K562 (cell line): ENCODE measurements at regions not wholly inside any gene's neighbourhood (a gene's known extent, or its start where the extent isn't known, plus 50 kb on each side); places are given as distances from the start of the nearest gene placed in this dataset.

Experiments used
- ARID1B ChIP-seq: fragments of 450-650 bp; IDR thresholded peaks from 2 replicates; pipeline ENCODE4 v1.6.1; 2016; ENCODE audit warnings: antibody characterized with exemption, mild to moderate bottlenecking, inconsistent platforms
- CBFA2T2 ChIP-seq: fragments of 450-650 bp; conservative IDR thresholded peaks from 2 replicates; pipeline ENCODE4 v1.6.1; 2017; ENCODE audit warnings: mild to moderate bottlenecking
- CBFA2T3 ChIP-seq: fragments of 450-650 bp; IDR thresholded peaks from 2 replicates; pipeline ENCODE4 v1.6.1; 2017
- CCAR2 ChIP-seq: fragments of 200-400 bp; formaldehyde crosslinking; IDR thresholded peaks from 2 replicates; pipeline ENCODE4 v1.6.1; 2017; ENCODE audit warnings: mild to moderate bottlenecking, low read depth, low read length
- CCNT2 ChIP-seq: IDR thresholded peaks from 2 replicates; pipeline ENCODE4 v1.6.1; 2011; ENCODE audit warnings: borderline replicate concordance, low read depth, mild to moderate bottlenecking, moderate library complexity, mixed read lengths, low read length; ENCODE audit not compliant: insufficient read length; ENCODE audit errors: extremely low read depth
- FOSL1 ChIP-seq: fragments of 200-800 bp; sonication (Bioruptor generic); conservative IDR thresholded peaks from 2 replicates; pipeline ENCODE4 v1.6.1; 2016; ENCODE audit warnings: missing genetic modification characterization, missing compliant biosample characterization
- FOXA3 ChIP-seq, 2 experiments: fragments of 450-650 bp in 1 of 2; sonication (generic) in 1 of 2; formaldehyde crosslinking; IDR thresholded peaks in 1 of 2; conservative IDR thresholded peaks in 1 of 2; 2 replicates each; pipeline versions ENCODE4 v1.4.0 to v1.8.0; 2020 to 2022; ENCODE audit warnings: mild to moderate bottlenecking in 2 of 2, missing genetic modification reagents in 1 of 2
- JUND ChIP-seq, 2 experiments: IDR thresholded peaks; 2 replicates in 1 of 2; 3 replicates in 1 of 2; pipeline ENCODE4 v1.6.1; 2011; ENCODE audit warnings: borderline replicate concordance in 2 of 2, low read depth in 2 of 2, low read length in 2 of 2, improper control_type of control experiment in 1 of 2, missing biosample characterization in 1 of 2, missing genetic modification characterization in 1 of 2, missing genetic modification reagents in 1 of 2
- KDM1A ChIP-seq, 2 experiments: fragments of 450-650 bp; IDR thresholded peaks; 2 replicates each; pipeline ENCODE4 v1.6.1; 2016; ENCODE audit warnings: mild to moderate bottlenecking in 2 of 2
- MED1 ChIP-seq: sonication (generic); formaldehyde crosslinking; IDR thresholded peaks from 2 replicates; pipeline ENCODE4 v1.8.1; 2023; ENCODE audit warnings: missing genetic modification reagents, borderline replicate concordance
- MEIS2 ChIP-seq: fragments of 450-650 bp; IDR thresholded peaks from 2 replicates; pipeline ENCODE4 v1.6.1; 2014; ENCODE audit warnings: mild to moderate bottlenecking; ENCODE audit not compliant: partially characterized antibody
- MTA2 ChIP-seq: fragments of 450-650 bp; IDR thresholded peaks from 2 replicates; pipeline ENCODE4 v1.6.1; 2016; ENCODE audit warnings: low read depth
- NCOR1 ChIP-seq: fragments of 450-650 bp; IDR thresholded peaks from 2 replicates; pipeline ENCODE4 v1.6.1; 2016; ENCODE audit warnings: mild to moderate bottlenecking, moderate library complexity
- NFE2 ChIP-seq: IDR thresholded peaks from 2 replicates; pipeline ENCODE4 v1.6.1; 2014; ENCODE audit warnings: antibody characterized with exemption, low read depth
- NFIC ChIP-seq: fragments of 450-650 bp; IDR thresholded peaks from 2 replicates; pipeline ENCODE4 v1.6.1; 2017; ENCODE audit warnings: mild to moderate bottlenecking, inconsistent platforms
- PML ChIP-seq: IDR thresholded peaks from 2 replicates; pipeline ENCODE4 v1.6.1; 2012; ENCODE audit warnings: low read length, inconsistent platforms
- POLR2AphosphoS5 ChIP-seq: IDR thresholded peaks from 2 replicates; pipeline ENCODE4 v1.6.1; 2011; ENCODE audit warnings: mild to moderate bottlenecking, low read depth, low read length, moderate library complexity; ENCODE audit not compliant: control insufficient read depth, insufficient read depth
- SFPQ ChIP-seq: fragments of 200-400 bp; formaldehyde crosslinking; IDR thresholded peaks from 2 replicates; pipeline ENCODE4 v1.6.1; 2017; ENCODE audit warnings: mild to moderate bottlenecking, low read depth, low read length, moderate library complexity
- SMAD4 ChIP-seq: fragments of 250-450 bp; sonication (Bioruptor Pico); conservative IDR thresholded peaks from 2 replicates; pipeline ENCODE4 v1.8.0; 2021; ENCODE audit warnings: inconsistent platforms, mild to moderate bottlenecking, moderate library complexity
- SOX6 ChIP-seq: fragments of 450-650 bp; IDR thresholded peaks from 2 replicates; pipeline ENCODE4 v1.6.1; 2014; ENCODE audit warnings: mild to moderate bottlenecking
- STAT5A ChIP-seq: IDR thresholded peaks from 2 replicates; pipeline ENCODE4 v1.6.1; 2012; ENCODE audit warnings: low read length, inconsistent platforms, borderline replicate concordance
- TAL1 ChIP-seq: fragments of 450-650 bp; IDR thresholded peaks from 2 replicates; pipeline ENCODE4 v1.6.1; 2016; ENCODE audit warnings: mild to moderate bottlenecking
- TCF3 ChIP-seq: sonication (generic); formaldehyde crosslinking; IDR thresholded peaks from 2 replicates; pipeline ENCODE4 v1.4.0; 2020; ENCODE audit warnings: mild to moderate bottlenecking, missing genetic modification reagents
- TGIF2 ChIP-seq: sonication (generic); formaldehyde crosslinking; IDR thresholded peaks from 2 replicates; pipeline ENCODE4 v1.8.1; 2022; ENCODE audit warnings: mild to moderate bottlenecking, missing genetic modification reagents, moderate library complexity
- TRIM24 ChIP-seq, 2 experiments: fragments of 450-650 bp; IDR thresholded peaks; 2 replicates each; pipeline ENCODE4 v1.6.1; 2016
- ZNF239 ChIP-seq: fragments of 250-450 bp; sonication (Bioruptor Pico); IDR thresholded peaks from 2 replicates; pipeline ENCODE4 v1.4.0; 2020; ENCODE audit warnings: mild to moderate bottlenecking
- ZNF24 ChIP-seq: fragments of 450-650 bp; IDR thresholded peaks from 2 replicates; pipeline ENCODE4 v1.6.1; 2016
- TF ChIP-seq, protein P1 (sequence below): fragments of 250-450 bp; sonication (Bioruptor Pico); IDR thresholded peaks from 2 replicates; pipeline ENCODE4 v1.5.0; 2020; ENCODE audit warnings: mild to moderate bottlenecking

- TF ChIP-seq FOSL1 (tag) = peak; percentile 48; the same call in 1 of the 2 replicates
- TF ChIP-seq KDM1A (IDR thresholded peaks at IDR 0.05) = peak; percentile 55 to 72; a peak in 2 of 4 replicates
- TF ChIP-seq FOXA3 (CRISPR knock-in tag; conservative IDR thresholded peaks at IDR 0.05 in 1 of 2, IDR thresholded peaks at IDR 0.05 in 1 of 2) = no peak
- peak; percentile 61 for TF ChIP-seq NFIC
- TF ChIP-seq MEIS2 = peak; percentile 31
- TF ChIP-seq CCNT2 = peak; percentile 44
- TF ChIP-seq SMAD4 = peak; percentile 44; the same call in 1 of the 2 replicates
- peak; percentile 33; the same call in 1 of the 2 replicates for TF ChIP-seq NFE2
- TF ChIP-seq CBFA2T3 = peak; percentile 92
- peak; percentile 56; the same call in 1 of the 2 replicates for TF ChIP-seq SOX6
- no peak for TF ChIP-seq TGIF2 (CRISPR knock-in tag)
- peak; percentile 88 for TF ChIP-seq TAL1
- peak; percentile 76 for TF ChIP-seq NCOR1
- no peak for TF ChIP-seq ZNF24
- no peak for TF ChIP-seq CCAR2
- TF ChIP-seq SFPQ = no peak
- TF ChIP-seq ARID1B = peak; percentile 92
- TF ChIP-seq JUND (IDR thresholded peaks at IDR 0.05; ENCODE audit: borderline replicate concordance, low read depth, low read length) = peak; percentile 64; the same call in 1 of the 2 replicates
- TF ChIP-seq JUND (tag; IDR thresholded peaks at IDR 0.05; ENCODE audit: borderline replicate concordance, low read depth, low read length) = no peak
- no peak for TF ChIP-seq MED1 (CRISPR knock-in tag)
- TF ChIP-seq, protein P1, sequence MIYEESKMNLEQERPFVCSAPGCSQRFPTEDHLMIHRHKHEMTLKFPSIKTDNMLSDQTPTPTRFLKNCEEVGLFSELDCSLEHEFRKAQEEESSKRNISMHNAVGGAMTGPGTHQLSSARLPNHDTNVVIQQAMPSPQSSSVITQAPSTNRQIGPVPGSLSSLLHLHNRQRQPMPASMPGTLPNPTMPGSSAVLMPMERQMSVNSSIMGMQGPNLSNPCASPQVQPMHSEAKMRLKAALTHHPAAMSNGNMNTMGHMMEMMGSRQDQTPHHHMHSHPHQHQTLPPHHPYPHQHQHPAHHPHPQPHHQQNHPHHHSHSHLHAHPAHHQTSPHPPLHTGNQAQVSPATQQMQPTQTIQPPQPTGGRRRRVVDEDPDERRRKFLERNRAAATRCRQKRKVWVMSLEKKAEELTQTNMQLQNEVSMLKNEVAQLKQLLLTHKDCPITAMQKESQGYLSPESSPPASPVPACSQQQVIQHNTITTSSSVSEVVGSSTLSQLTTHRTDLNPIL (CRISPR knock-in tag) = no peak
- TF ChIP-seq POLR2AphosphoS5 = peak; percentile 49; the same call in 1 of the 2 replicates
- peak; percentile 61; the same call in 1 of the 2 replicates for TF ChIP-seq STAT5A
- peak; percentile 84 for TF ChIP-seq TCF3
- TF ChIP-seq TRIM24 (IDR thresholded peaks at IDR 0.05) = peak in 1 of 2 experiments; percentile 59; a peak in 3 of 4 replicates
- peak; percentile 67 for TF ChIP-seq MTA2
- peak; percentile 88 for TF ChIP-seq CBFA2T2
- no peak for TF ChIP-seq ZNF239 (CRISPR knock-in tag)
- TF ChIP-seq PML = peak; percentile 44; the same call in 1 of the 2 replicates
These were observed 1017.0 kb downstream of the TBC1D22A start (continued) for GRCh38 chr22:47779474-47779873.
